GM21528 (cell line): ENCODE measurements at regions not wholly inside any gene's neighbourhood (a gene's known extent, or its start where the extent isn't known, plus 50 kb on each side); places are given as distances from the start of the nearest gene placed in this dataset.
"Not testable (repeated sequence)": the region's sequence is repeated elsewhere in the genome, so short reads cannot be mapped to it uniquely, and the experiment has no call there.

ENCODE experiments used
- ATAC-seq: cut with Tn5 transposase; IDR thresholded peaks from one replicate; pipeline ENCODE4 v1.9.1; 2021; ENCODE audit warnings: mild to moderate bottlenecking, moderate library complexity; ENCODE audit not compliant: unreplicated experiment, low FRiP score

- ATAC-seq: no peak
These were observed 81.8 kb upstream of the ANKRD1 start for GRCh38 chr10:91002656-91003055.

GRCh38 chr10:91003379-91003778 is 82.5 kb upstream of the ANKRD1 start:
- not testable (repeated sequence) for ATAC-seq

- not testable (repeated sequence) for ATAC-seq
These were observed 84.4 kb upstream of the ANKRD1 start for GRCh38 chr10:91005276-91005675.

GRCh38 chr10:91006001-91006751 is 85.3 kb upstream of the ANKRD1 start:
- peak; percentile 46 for ATAC-seq

DNA sequence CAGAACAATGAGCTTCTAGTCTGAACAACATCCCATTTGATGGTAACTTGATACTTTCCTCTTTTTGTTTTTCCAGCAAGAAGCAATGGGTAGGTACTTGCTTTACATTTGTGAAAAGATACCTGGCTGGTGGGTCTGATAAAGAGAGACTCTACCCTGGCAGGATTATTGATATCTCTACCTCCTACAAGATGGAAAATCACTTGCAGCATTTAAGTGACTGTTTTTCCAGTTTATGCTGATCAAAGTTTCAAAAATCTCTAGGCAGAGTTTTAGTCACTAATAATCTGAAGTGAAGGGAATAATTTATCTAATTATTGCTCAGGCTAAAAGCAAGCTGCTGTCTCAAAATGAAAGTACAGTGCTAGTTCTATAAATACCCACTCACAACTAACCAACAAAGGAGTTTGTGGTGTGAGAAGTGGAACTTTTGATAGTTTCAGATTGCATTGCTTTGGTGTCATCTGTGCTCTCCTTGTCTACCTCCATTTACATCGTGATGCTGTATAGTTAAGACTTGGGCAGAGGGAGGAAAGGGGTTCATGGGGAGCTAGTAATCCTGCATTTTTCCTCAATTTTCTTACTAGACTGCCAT is 86.0 kb upstream of the ANKRD1 start:
- ATAC-seq: peak; percentile 88

- no peak for ATAC-seq
These were observed 86.8 kb upstream of the ANKRD1 start for GRCh38 chr10:91007655-91008054.

GRCh38 chr10:91009121-91009520 is 88.2 kb upstream of the ANKRD1 start:
- ATAC-seq: no peak

GRCh38 chr10:91010952-91011351 is 90.1 kb upstream of the ANKRD1 start:
- no peak for ATAC-seq

DNA sequence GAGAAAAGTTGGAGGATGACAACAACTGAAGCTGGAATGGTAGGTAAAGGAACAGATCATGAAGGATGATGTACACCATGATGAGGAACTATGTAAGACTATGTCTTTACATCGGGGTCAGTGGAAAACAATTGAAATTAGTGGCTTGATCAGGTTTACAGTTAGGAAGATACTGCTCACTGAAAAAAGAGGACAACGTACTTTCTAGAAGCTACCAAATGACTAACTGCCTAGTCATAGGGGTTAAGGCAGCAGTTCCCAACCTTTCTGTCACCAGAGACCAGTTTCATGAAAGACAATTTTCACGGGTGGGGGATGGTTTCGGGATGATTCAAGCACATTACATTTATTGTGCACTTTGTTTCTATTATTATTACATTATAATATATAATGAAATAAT is 91.6 kb upstream of the ANKRD1 start:
- no peak for ATAC-seq

DNA sequence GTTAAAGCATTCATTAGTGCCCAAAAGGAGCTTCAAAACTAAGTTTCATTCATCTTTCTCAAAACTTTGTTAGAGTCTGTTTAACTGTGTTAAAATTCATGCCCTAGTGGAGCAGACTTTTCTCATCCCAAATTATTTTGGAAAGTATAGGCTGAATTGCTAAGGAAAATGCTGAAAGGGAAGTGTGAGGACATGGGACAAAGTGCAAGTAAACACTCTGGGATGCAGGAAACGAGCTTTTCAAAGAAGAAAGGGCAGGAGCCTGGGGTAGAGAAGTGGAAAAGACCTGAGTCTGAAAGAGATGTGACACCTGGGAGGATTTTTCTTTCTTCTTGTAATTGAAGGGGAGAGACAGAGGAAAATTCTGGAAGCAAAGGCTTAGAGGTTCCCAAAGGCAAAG is 93.1 kb upstream of the ANKRD1 start:
- no peak for ATAC-seq

- no peak for ATAC-seq
These were observed 96.3 kb upstream of the ANKRD1 start for GRCh38 chr10:91017198-91017597.

- no peak for ATAC-seq
These were observed 101.0 kb upstream of the ANKRD1 start for GRCh38 chr10:91021901-91022300.

DNA sequence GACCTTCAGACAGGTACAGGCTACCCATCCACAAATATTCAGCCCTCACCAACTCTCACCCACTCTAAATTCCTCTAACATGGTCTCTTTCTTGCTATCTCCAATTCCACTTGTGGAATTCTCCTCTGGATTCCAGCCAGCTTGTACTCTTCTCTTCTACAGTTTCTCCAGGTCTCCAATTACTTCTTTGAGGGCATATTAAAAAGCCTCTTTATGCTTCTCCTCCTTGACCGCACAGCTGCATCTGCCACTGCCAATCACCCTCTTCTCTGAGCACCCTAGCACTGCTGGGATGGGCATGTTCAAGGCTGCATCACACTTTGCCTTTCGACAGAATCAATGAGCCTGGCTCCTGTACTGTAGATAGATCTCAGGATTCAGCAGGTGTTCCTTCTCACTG is 101.5 kb upstream of the ANKRD1 start:
- no peak for ATAC-seq

DNA sequence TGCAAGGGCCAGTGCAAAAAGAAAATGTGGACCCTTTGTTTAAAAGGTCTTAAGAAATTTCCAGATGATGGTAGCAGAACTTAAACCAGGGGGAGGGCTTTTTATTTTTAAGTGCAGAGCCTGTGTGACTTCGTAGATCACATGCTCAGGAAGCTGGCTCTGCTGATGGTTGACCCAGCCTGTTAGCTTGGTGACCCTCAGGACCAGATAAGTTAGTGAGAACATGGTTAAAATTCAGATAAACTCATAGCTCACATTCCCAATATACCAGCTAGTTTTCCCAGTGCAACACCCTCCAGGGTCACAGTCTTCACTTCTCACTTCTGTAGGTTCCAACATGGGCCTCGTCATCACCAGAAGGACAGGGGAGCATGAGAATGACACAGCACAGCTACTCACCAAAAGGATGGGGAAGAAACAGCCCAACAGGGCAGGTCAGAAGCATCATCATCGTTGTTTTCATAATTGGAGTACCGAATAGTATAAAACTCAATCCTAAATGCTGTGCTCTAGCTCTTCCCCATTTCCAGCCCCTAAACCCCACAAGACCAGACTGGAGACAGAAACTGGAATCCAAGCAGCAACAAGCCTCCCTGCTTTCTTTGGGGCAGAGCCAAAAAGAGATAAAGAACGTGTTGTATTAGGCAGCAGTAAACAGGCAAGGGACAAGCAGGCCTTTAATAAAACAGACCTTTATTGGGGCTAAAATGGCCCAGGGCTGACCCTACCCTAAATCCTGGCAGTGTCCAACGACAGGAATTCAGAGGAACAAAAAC is 102.2 kb upstream of the ANKRD1 start:
- no peak for ATAC-seq

- ATAC-seq: no peak
These were observed 103.0 kb upstream of the ANKRD1 start for GRCh38 chr10:91023700-91024398.

- no peak for ATAC-seq
These were observed 103.7 kb upstream of the ANKRD1 start for GRCh38 chr10:91024541-91024940.

DNA sequence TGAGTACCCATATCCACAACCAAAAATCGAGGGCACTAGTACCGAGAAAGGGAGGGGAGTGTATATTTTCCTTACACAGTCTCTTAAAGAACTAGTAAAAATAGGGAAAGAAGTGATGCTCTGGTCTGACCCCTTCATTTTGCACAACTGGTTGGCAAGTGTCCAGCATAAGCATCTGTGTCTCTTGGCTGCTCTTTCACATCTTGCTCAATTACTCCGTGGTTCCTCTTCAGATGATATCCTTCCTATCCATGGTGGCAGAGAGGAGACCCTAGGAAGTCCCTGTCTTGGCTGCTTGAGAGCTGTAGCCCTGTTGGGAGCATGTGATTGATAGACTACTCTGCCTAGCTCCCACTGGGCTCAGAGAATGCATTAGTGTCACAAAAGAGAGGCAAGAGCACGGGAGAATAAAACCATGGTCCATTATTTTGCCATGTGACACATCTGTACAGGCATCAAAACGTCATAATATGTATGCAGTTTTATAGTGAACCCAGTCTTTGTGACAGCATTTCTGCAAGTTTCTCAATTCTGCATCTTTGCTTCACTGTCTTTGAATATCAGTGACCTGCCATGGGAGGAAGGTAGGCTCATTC is 111.8 kb upstream of the ANKRD1 start:
- no peak for ATAC-seq

DNA sequence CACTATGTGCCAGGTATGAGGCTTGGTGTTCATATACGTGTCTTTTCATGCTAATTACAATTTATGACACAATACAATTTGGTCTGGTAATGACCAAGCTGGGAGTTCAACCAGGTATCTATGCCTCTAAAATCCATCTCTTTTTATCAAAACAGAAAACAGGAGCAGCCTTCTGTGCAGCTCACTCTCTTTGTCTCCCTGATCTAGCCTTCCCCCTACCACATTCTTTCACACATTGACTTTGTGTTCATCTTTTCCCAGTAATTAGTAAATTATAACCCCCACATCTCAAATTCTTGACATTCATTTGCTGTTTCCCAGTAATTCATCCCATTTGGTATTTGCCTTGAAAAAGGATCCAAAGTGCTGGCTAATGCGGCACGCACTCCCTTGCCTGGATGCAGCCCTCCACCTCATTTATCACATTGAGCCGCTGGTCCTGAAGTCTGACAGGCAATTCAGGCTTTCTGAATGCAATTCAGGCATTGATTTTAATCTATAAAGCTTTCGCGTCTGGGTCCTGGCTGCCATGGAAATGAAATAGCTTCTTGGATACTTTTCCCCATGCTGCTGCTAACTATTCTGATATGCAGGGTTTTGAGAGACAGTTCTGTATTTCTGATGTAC is 112.5 kb upstream of the ANKRD1 start:
- no peak for ATAC-seq

DNA sequence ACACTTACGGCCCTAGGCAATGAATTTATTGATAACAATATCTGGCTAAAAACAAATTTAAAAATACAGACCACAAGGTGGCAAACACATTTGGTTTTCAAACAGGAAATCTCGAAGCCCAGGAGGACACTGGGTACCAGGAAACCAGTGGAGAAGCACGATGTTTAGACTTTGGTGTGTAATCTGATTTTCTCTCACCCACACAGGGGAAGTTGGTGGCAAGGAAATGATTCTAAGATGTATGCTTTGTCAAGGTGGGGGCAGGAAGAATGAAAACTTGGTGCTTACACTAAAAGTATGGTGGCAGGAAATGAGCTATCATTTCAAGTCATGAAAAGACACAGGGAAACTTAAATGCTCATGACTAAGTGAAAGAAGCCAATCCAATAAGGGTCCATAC is 113.2 kb upstream of the ANKRD1 start:
- ATAC-seq: no peak

DNA sequence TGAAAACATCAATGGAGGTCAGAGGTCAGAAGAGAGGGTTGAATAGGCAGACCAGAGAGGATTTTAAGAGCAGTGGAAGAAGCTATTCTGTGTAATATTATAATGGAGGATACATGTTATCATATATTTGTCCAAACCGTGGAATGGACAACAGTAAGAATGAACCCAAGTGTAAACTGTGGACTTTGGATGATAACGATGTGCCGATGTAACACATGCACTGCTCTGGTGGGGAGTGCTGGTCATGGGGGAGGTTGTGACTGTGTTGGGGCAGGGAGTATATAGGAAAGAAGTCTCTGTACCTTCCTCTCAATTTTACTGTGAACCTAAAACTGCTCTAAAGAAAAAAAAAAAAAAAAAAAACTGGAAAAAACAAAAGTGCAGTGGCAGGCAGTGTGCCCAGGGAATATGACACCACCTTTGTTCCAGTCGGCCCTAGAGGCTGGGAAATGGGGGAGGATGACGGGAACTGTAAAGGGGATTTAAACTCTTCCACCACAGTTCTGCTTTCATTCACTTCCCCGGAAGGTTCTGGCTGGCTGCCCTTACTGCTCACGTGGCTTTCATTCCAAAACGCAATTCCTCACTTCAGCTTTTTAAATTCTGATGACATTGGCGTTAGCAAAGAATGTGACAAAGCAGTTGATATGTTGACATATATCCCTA is 113.7 kb upstream of the ANKRD1 start:
- no peak for ATAC-seq
